K562 (cell line): ENCODE measurements at regions not wholly inside any gene's neighbourhood (a gene's known extent, or its start where the extent isn't known, plus 50 kb on each side); places are given as distances from the start of the nearest gene placed in this dataset.

ENCODE experiments used
- ATAC-seq: fragments of 200-7000 bp; cut with Tn5 transposase; 3 replicates; pipeline ENCODE4 v1.9.1; 2020; ENCODE audit warnings: moderate library complexity
- BruUV-seq: library from RNA; stranded (reverse); fragments of 400-500 nt; replicated peaks from 2 replicates; lab custom pipeline; 2021; lab: Mats Ljungman, UMichigan
- CTCF ChIA-PET: fragments of 300-600 bp; formaldehyde crosslinking; extraction: SDS; loops from one replicate; lab custom pipeline; 2021; ENCODE audit warnings: low intra/inter-chr PET ratio; lab: Yijun Ruan, JAX
- POLR2A ChIA-PET: fragments of 300-600, 350-650 bp; sonication (Branson Sonifier 250); formaldehyde crosslinking; extraction: SDS; loops from one replicate; lab custom pipeline; 2021; ENCODE audit warnings: antibody characterized with exemption, inconsistent platforms; lab: Yijun Ruan, JAX
- DNase-seq, 4 experiments: peaks; one replicate each; pipeline versions ENCODE4 v3.0.0 to v3.0.0-alpha.2; 2011 to 2018; ENCODE audit warnings: low spot score in 3 of 4, mixed read lengths in 3 of 4; ENCODE audit errors: extremely low read depth in 1 of 4
- FAIRE-seq: peaks from 2 replicates; lab custom pipeline; 2011; peaks lifted over from hg19 to GRCh38; lab: Jason Lieb, UNC
- H2AFZ ChIP-seq: 2 replicates; pipeline ENCODE4 v1.6.0; 2011; ENCODE audit warnings: low read depth, low read length, control low read depth, inconsistent platforms
- H3K27ac ChIP-seq: fragments of 200-600 bp; 3 replicates; pipeline ENCODE4 v1.8.0; 2011; ENCODE audit warnings: low read depth, mild to moderate bottlenecking, control low read depth, inconsistent platforms, low read length, moderate library complexity, mixed read lengths; ENCODE audit errors: extremely low read depth
- H3K27me3 ChIP-seq, 2 experiments: fragments of 300-600 bp in 1 of 2; 2 replicates in 1 of 2; 3 replicates in 1 of 2; pipeline versions ENCODE4 v1.6.0 to v1.8.0; 2011; ENCODE audit warnings: inconsistent platforms in 2 of 2, low read length in 2 of 2, mild to moderate bottlenecking in 1 of 2, mixed read lengths in 1 of 2, moderate library complexity in 1 of 2; ENCODE audit not compliant: control insufficient read depth in 2 of 2, insufficient read depth in 2 of 2
- H3K36me3 ChIP-seq: fragments of 300-600 bp; 3 replicates; pipeline ENCODE4 v1.8.0; 2011; ENCODE audit warnings: mild to moderate bottlenecking, low read length, inconsistent platforms; ENCODE audit not compliant: control insufficient read depth, insufficient read depth
- H3K4me1 ChIP-seq, 2 experiments: fragments of 200-600 bp in 1 of 2; replicated peaks in 1 of 2; 2 replicates in 1 of 2; 3 replicates in 1 of 2; pipeline versions ENCODE4 v1.5.1 to v1.8.0; 2011; ENCODE audit warnings: inconsistent platforms in 2 of 2, low read length in 2 of 2, mild to moderate bottlenecking in 1 of 2, mixed read lengths in 1 of 2, moderate library complexity in 1 of 2; ENCODE audit not compliant: control insufficient read depth in 2 of 2, insufficient read depth in 2 of 2
- H3K4me2 ChIP-seq: 2 replicates; pipeline ENCODE4 v1.6.1; 2011; ENCODE audit warnings: low read length, control low read depth, inconsistent platforms, mixed read lengths; ENCODE audit not compliant: insufficient read depth
- H3K4me3 ChIP-seq: fragments of 200-600 bp; sonication (generic), shearing (Covaris generic); 2 replicates; pipeline ENCODE4 v1.5.1; 2016; ENCODE audit warnings: control low read depth, inconsistent platforms
- H3K79me2 ChIP-seq: fragments of 200-600 bp; 3 replicates; pipeline ENCODE4 v1.8.0; 2011; ENCODE audit warnings: low read length, inconsistent platforms; ENCODE audit not compliant: control insufficient read depth, insufficient read depth
- H3K9ac ChIP-seq, 2 experiments: 2 replicates each; pipeline versions ENCODE4 v1.6.0 to v1.6.1; 2011; ENCODE audit warnings: low read depth in 2 of 2, low read length in 2 of 2, control low read depth in 1 of 2, inconsistent platforms in 1 of 2, mild to moderate bottlenecking in 1 of 2, mixed read lengths in 1 of 2; ENCODE audit not compliant: insufficient read depth in 1 of 2
- H3K9me1 ChIP-seq: one replicate; pipeline ENCODE4 v1.6.0; 2011; ENCODE audit warnings: inconsistent platforms, mild to moderate bottlenecking, low read length, moderate library complexity; ENCODE audit not compliant: control insufficient read depth, insufficient read depth
- H3K9me3 ChIP-seq: replicated peaks from 2 replicates; pipeline ENCODE4 v1.5.1; 2011; ENCODE audit warnings: low read depth, low read length, inconsistent platforms; ENCODE audit not compliant: control insufficient read depth, insufficient read depth
- H4K20me1 ChIP-seq: replicated peaks from 2 replicates; pipeline ENCODE4 v1.6.1; 2011; ENCODE audit warnings: low read length, inconsistent platforms, mixed read lengths; ENCODE audit not compliant: control insufficient read depth, insufficient read depth
- BRCA1 ChIP-seq, 2 experiments: fragments of 450-650 bp in 1 of 2; sonication (generic) in 1 of 2; formaldehyde crosslinking in 1 of 2; IDR thresholded peaks; 2 replicates each; pipeline versions ENCODE4 v1.5.0 to v1.6.1; 2017 to 2020; ENCODE audit warnings: mild to moderate bottlenecking in 1 of 2, missing genetic modification reagents in 1 of 2
- EZH2 ChIP-seq: IDR thresholded peaks from 2 replicates; pipeline ENCODE4 v1.6.1; 2012; ENCODE audit warnings: low read depth, mild to moderate bottlenecking, inconsistent platforms, low read length, borderline replicate concordance
- FOXM1 ChIP-seq, 2 experiments: fragments of 450-650 bp in 1 of 2; sonication (generic) in 1 of 2; formaldehyde crosslinking in 1 of 2; IDR thresholded peaks; 2 replicates each; pipeline versions ENCODE4 v1.6.1 to v1.9.0; 2017 to 2022; ENCODE audit warnings: low read depth in 2 of 2, mild to moderate bottlenecking in 2 of 2, missing genetic modification reagents in 1 of 2, moderate library complexity in 1 of 2
- HMG20B ChIP-seq: fragments of 250-450 bp; sonication (Bioruptor Pico); IDR thresholded peaks from 2 replicates; pipeline ENCODE4 v1.5.0; 2021; ENCODE audit warnings: mild to moderate bottlenecking
- MEF2D ChIP-seq: conservative IDR thresholded peaks from 2 replicates; pipeline ENCODE4 v1.6.1; 2016; ENCODE audit warnings: low read depth, missing genetic modification characterization, missing compliant biosample characterization
- SMAD3 ChIP-seq: fragments of 450-650 bp; formaldehyde crosslinking; conservative IDR thresholded peaks from 2 replicates; pipeline ENCODE4 v1.4.0; 2020; ENCODE audit warnings: mild to moderate bottlenecking
- SP2 ChIP-seq: IDR thresholded peaks from 2 replicates; pipeline ENCODE4 v1.6.1; 2011; ENCODE audit warnings: mild to moderate bottlenecking, low read depth, low read length, moderate library complexity; ENCODE audit not compliant: poor library complexity, severe bottlenecking; ENCODE audit errors: extremely low read depth
- TBP ChIP-seq: optimal IDR thresholded peaks from 2 replicates; pipeline ENCODE3; 2011; ENCODE audit warnings: low read depth, low read length, improper control_type of control experiment
- ZBTB1 ChIP-seq: sonication (generic); formaldehyde crosslinking; IDR thresholded peaks from 2 replicates; pipeline ENCODE4 v1.8.1; 2023; ENCODE audit warnings: missing genetic modification reagents, low read depth, mild to moderate bottlenecking, borderline replicate concordance
- in situ Hi-C: fragments of 300-500 bp; cut with MboI; formaldehyde crosslinking; loops from 4 replicates; pipeline ENCODE4 v1.15.0; 2018; ENCODE audit warnings: inconsistent platforms, mixed read lengths
- intact Hi-C: fragments of 100-400 bp; cut with micrococcal nuclease; formaldehyde crosslinking; loops from 2 replicates; pipeline ENCODE4 v1.14.2; 2022
- TF ChIP-seq, protein P1 (sequence below): sonication (generic); formaldehyde crosslinking; IDR thresholded peaks from 2 replicates; pipeline ENCODE4 v1.8.0; 2022; ENCODE audit warnings: mild to moderate bottlenecking, low read depth, missing genetic modification reagents
- TF ChIP-seq, protein P2 (sequence below): IDR thresholded peaks from 2 replicates; pipeline ENCODE4 v1.6.1; 2016; ENCODE audit warnings: missing genetic modification characterization, missing compliant biosample characterization
- TF ChIP-seq, protein P3 (sequence below): sonication (generic); formaldehyde crosslinking; IDR thresholded peaks from 2 replicates; pipeline ENCODE4 v1.8.0; 2022; ENCODE audit warnings: mild to moderate bottlenecking, missing genetic modification reagents

DNA sequence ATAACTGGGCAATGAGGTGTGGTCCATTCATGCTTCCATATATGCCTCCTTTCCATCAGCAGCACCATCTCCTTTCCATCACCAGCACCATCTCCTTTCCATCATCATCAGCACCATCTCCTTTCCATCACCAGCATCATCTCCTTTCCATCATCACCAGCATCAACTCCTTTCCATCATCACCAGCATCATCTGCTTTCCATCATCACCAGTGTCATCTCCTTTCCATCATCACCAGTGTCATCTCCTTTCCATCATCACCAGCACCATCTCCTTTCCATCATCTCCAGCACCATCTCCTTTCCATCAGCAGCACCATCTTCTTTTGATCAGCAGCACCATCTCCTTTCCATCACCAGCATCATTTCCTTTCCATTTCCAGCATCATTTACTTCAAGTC is 297.5 kb upstream of the SPHKAP start:
- BruUV-seq = no TSS peak
- Histone ChIP-seq H3K4me1 (no peaks in the 10 kb centered on the region), H3K4me3 (no peak overlapping the region), H3K9me3 (no peaks in the 10 kb centered on the region), H3K9ac (no peak overlapping the region), H3K9me1 (no peaks in the 10 kb centered on the region), H3K27me3 (no peaks in the 10 kb centered on the region), H3K36me3 (no peaks in the 10 kb centered on the region), H2AFZ (no peak overlapping the region), H3K79me2 (no peaks in the 10 kb centered on the region), H3K27ac (no peak overlapping the region), H3K4me2 (no peak overlapping the region), H4K20me1 (no peaks in the 10 kb centered on the region)
- CTCF ChIA-PET = no interaction called here
- POLR2A ChIA-PET = no interaction called here
- TF ChIP-seq MEF2D (tag) (no peak), BRCA1 (IDR thresholded peaks at IDR 0.05) (no peak), BRCA1 (CRISPR knock-in tag; IDR thresholded peaks at IDR 0.05) (no peak), HMG20B (CRISPR knock-in tag) (no peak), SP2 (no peak), EZH2 (no peak), SMAD3 (CRISPR knock-in tag) (no peak), TBP (no peak), FOXM1 (IDR thresholded peaks at IDR 0.05; ENCODE audit: low read depth) (no peak), FOXM1 (CRISPR knock-in tag; IDR thresholded peaks at IDR 0.05; ENCODE audit: low read depth) (no peak), ZBTB1 (no peak)
- TF ChIP-seq, protein P1, sequence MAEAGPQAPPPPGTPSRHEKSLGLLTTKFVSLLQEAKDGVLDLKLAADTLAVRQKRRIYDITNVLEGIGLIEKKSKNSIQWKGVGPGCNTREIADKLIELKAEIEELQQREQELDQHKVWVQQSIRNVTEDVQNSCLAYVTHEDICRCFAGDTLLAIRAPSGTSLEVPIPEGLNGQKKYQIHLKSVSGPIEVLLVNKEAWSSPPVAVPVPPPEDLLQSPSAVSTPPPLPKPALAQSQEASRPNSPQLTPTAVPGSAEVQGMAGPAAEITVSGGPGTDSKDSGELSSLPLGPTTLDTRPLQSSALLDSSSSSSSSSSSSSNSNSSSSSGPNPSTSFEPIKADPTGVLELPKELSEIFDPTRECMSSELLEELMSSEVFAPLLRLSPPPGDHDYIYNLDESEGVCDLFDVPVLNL = no peak
- TF ChIP-seq, protein P2, sequence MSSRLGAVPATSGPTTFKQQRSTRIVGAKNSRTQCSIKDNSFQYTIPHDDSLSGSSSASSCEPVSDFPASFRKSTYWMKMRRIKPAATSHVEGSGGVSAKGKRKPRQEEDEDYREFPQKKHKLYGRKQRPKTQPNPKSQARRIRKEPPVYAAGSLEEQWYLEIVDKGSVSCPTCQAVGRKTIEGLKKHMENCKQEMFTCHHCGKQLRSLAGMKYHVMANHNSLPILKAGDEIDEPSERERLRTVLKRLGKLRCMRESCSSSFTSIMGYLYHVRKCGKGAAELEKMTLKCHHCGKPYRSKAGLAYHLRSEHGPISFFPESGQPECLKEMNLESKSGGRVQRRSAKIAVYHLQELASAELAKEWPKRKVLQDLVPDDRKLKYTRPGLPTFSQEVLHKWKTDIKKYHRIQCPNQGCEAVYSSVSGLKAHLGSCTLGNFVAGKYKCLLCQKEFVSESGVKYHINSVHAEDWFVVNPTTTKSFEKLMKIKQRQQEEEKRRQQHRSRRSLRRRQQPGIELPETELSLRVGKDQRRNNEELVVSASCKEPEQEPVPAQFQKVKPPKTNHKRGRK (tag) = no peak
- TF ChIP-seq, protein P3, sequence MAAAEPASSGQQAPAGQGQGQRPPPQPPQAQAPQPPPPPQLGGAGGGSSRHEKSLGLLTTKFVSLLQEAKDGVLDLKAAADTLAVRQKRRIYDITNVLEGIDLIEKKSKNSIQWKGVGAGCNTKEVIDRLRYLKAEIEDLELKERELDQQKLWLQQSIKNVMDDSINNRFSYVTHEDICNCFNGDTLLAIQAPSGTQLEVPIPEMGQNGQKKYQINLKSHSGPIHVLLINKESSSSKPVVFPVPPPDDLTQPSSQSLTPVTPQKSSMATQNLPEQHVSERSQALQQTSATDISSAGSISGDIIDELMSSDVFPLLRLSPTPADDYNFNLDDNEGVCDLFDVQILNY (CRISPR knock-in tag) = no peak
- in situ Hi-C loops (no loop called here), intact Hi-C loops (no loop called here)
- no peak for ATAC-seq
- FAIRE-seq = no peak
- DNase-seq = no peak
